PC-3 (cell line): ENCODE measurements at regions not wholly inside any gene's neighbourhood (a gene's known extent, or its start where the extent isn't known, plus 50 kb on each side); places are given as distances from the start of the nearest gene placed in this dataset.
"Not testable (repeated sequence)": the region's sequence is repeated elsewhere in the genome, so short reads cannot be mapped to it uniquely, and the experiment has no call there.

ENCODE experiments used
- ATAC-seq: fragments of 200-7000 bp; cut with Tn5 transposase; 2 replicates; pipeline ENCODE4 v1.9.1; 2020; ENCODE audit warnings: mild to moderate bottlenecking, moderate library complexity
- BruUV-seq: library from RNA; stranded (reverse); fragments of 400-500 nt; replicated peaks from 2 replicates; lab custom pipeline; 2021; lab: Mats Ljungman, UMichigan
- CTCF ChIA-PET: fragments of 300-600 bp; sonication (Branson Sonifier 250); formaldehyde crosslinking; loops from one replicate; lab custom pipeline; 2022; ENCODE audit warnings: antibody characterized with exemption; lab: Charles Lee
- POLR2A ChIA-PET: fragments of 300-600 bp; sonication (Branson Sonifier 250); formaldehyde crosslinking; loops from one replicate; lab custom pipeline; 2022; ENCODE audit warnings: antibody characterized with exemption; ENCODE audit not compliant: unreplicated experiment; lab: Charles Lee
- DNase-seq: peaks from one replicate; pipeline ENCODE4 v3.0.0-alpha.2; 2015
- H2AFZ ChIP-seq: fragments of 300-600 bp; sonication (generic); 2 replicates; pipeline ENCODE4 v1.6.0; 2016; ENCODE audit warnings: antibody characterized with exemption, low read length
- H3F3A ChIP-seq: fragments of 300-600 bp; sonication (generic); one replicate; pipeline ENCODE4 v1.6.0; 2017; ENCODE audit warnings: antibody characterized with exemption, low read length, control low read depth, mild to moderate bottlenecking; ENCODE audit not compliant: unreplicated experiment
- H3K27ac ChIP-seq: fragments of 300-600 bp; sonication (generic); 2 replicates; pipeline ENCODE4 v1.5.1; 2016; ENCODE audit warnings: mild to moderate bottlenecking, low read length
- H3K27me3 ChIP-seq: fragments of 300-600 bp; sonication (generic); 2 replicates; pipeline ENCODE4 v1.6.1; 2016; ENCODE audit warnings: low read length, mixed read lengths
- H3K36me3 ChIP-seq: fragments of 300-600 bp; sonication (generic); 2 replicates; pipeline ENCODE4 v1.6.1; 2016; ENCODE audit warnings: low read depth, mixed run types, low read length, mixed read lengths
- H3K4me1 ChIP-seq: fragments of 300-600 bp; sonication (generic); 2 replicates; pipeline ENCODE4 v1.5.1; 2016; ENCODE audit warnings: low read length; ENCODE audit not compliant: insufficient read depth
- H3K4me2 ChIP-seq: fragments of 300-600 bp; sonication (generic); 2 replicates; pipeline ENCODE4 v1.6.0; 2016; ENCODE audit warnings: low read length
- H3K4me3 ChIP-seq: fragments of 300-600 bp; sonication (generic); 2 replicates; pipeline ENCODE4 v1.5.1; 2016; ENCODE audit warnings: mild to moderate bottlenecking, low read length, mixed read lengths
- H3K79me2 ChIP-seq: fragments of 300-600 bp; sonication (generic); 2 replicates; pipeline ENCODE4 v1.6.1; 2017; ENCODE audit warnings: low read length, mixed read lengths
- H3K9ac ChIP-seq: fragments of 300-600 bp; sonication (generic); 2 replicates; pipeline ENCODE4 v1.6.0; 2016; ENCODE audit warnings: mild to moderate bottlenecking, low read length
- H3K9me2 ChIP-seq: fragments of 300-600 bp; sonication (generic); replicated peaks from 2 replicates; pipeline ENCODE4 v1.6.1; 2016; ENCODE audit warnings: mixed run types, low read length, mixed read lengths
- H3K9me3 ChIP-seq: fragments of 300-600 bp; sonication (generic); 2 replicates; pipeline ENCODE4 v1.6.1; 2016; ENCODE audit warnings: low read length, mixed read lengths
- H4K20me1 ChIP-seq: fragments of 300-600 bp; sonication (generic); 2 replicates; pipeline ENCODE4 v1.6.1; 2016; ENCODE audit warnings: low read length, mixed read lengths
- EZH2 ChIP-seq: fragments of 300-600 bp; sonication (generic); IDR thresholded peaks from one replicate; pipeline ENCODE4 v1.6.1; 2017; ENCODE audit warnings: antibody characterized with exemption, mild to moderate bottlenecking, low read length; ENCODE audit not compliant: unreplicated experiment
- EZH2phosphoT487 ChIP-seq: fragments of 300-600 bp; sonication (generic); IDR thresholded peaks from 2 replicates; pipeline ENCODE4 v1.6.1; 2018; ENCODE audit warnings: mild to moderate bottlenecking, antibody characterized with exemption, low read length, borderline replicate concordance
- intact Hi-C: fragments of 100-400 bp; cut with micrococcal nuclease; formaldehyde crosslinking; loops from 2 replicates; pipeline ENCODE4 v1.9.0; 2023
- TF ChIP-seq, protein P1 (sequence below): fragments of 300-600 bp; sonication (generic); conservative IDR thresholded peaks from 2 replicates; pipeline ENCODE4 v1.5.1; 2017; ENCODE audit warnings: antibody characterized with exemption, low read depth, mild to moderate bottlenecking, low read length

DNA sequence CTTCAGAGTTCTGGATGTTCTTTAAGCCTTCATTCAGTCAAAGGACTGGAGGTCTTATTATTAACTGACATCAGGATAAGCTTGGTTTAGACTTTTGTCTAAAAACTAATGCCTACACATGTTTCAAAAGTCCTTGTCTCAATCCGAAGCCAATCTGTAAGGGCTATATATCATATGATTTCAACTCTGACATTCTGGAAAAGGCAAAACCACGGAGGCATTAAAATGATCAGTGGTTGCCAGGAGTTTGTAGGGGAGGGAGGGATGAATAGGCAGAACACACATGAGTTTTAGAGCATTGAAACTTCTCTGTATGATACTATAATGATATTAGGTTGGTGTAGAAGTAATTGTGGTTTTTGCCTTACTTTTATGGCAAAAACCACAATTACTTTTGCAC, 1285.8 kb upstream of the CITED2 start:
- no peaks in the 10 kb centered on the region for H3K4me1 ChIP-seq
- H3K79me2 ChIP-seq, result no peaks in the 10 kb centered on the region
- no peak overlapping the region for H3K9ac ChIP-seq
- intact Hi-C loops, result no loop called here
- POLR2A ChIA-PET, result no interaction called here
- ATAC-seq (no peak), DNase-seq (no peak)
- H3K9me2 ChIP-seq, result no peaks in the 10 kb centered on the region
- no TSS peak for BruUV-seq
- no peaks in the 10 kb centered on the region for H4K20me1 ChIP-seq
- TF ChIP-seq EZH2 (no peak), EZH2phosphoT487 (no peak)
- TF ChIP-seq, protein P1, sequence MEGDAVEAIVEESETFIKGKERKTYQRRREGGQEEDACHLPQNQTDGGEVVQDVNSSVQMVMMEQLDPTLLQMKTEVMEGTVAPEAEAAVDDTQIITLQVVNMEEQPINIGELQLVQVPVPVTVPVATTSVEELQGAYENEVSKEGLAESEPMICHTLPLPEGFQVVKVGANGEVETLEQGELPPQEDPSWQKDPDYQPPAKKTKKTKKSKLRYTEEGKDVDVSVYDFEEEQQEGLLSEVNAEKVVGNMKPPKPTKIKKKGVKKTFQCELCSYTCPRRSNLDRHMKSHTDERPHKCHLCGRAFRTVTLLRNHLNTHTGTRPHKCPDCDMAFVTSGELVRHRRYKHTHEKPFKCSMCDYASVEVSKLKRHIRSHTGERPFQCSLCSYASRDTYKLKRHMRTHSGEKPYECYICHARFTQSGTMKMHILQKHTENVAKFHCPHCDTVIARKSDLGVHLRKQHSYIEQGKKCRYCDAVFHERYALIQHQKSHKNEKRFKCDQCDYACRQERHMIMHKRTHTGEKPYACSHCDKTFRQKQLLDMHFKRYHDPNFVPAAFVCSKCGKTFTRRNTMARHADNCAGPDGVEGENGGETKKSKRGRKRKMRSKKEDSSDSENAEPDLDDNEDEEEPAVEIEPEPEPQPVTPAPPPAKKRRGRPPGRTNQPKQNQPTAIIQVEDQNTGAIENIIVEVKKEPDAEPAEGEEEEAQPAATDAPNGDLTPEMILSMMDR, result no peak
- H3K27me3 ChIP-seq, result no peaks in the 10 kb centered on the region
- CTCF ChIA-PET, result no interaction called here
- no peak overlapping the region; the same call in 1 of the 2 replicates for H2AFZ ChIP-seq
- H3F3A ChIP-seq, result no peaks in the 10 kb centered on the region
- H3K9me3 ChIP-seq, result no peaks in the 10 kb centered on the region
- H3K27ac ChIP-seq, result no peak overlapping the region
- H3K36me3 ChIP-seq, result no peaks in the 10 kb centered on the region
- no peak overlapping the region for H3K4me2 ChIP-seq
- H3K4me3 ChIP-seq, result no peak overlapping the region

DNA sequence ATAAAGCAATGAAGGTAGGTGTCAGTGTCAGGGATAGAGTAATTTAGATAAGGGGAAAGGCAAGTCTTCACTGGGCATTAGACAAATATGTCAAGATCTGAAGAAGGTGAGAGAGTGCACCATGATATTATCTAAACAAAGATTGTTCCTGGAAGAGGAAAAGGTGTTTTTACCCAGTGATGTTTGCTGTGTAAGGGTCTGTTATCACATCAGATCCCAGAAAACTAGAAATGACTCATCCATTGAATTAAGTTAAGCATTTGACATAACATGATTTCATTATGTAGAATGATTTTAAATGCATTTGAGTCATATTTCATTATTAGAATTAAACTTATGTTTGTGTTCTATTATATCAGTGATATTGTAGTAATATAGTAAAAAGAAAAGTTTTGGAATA, 1279.5 kb upstream of the CITED2 start:
- H3K36me3 ChIP-seq, result no peaks in the 10 kb centered on the region
- no peak overlapping the region for H3K4me3 ChIP-seq
- TF ChIP-seq, protein P1, result no peak
- TF ChIP-seq EZH2 (no peak), EZH2phosphoT487 (no peak)
- intact Hi-C loops, result no loop called here
- ATAC-seq (no peak), DNase-seq (no peak)
- H3F3A ChIP-seq, result no peaks in the 10 kb centered on the region
- no TSS peak for BruUV-seq
- H3K9ac ChIP-seq, result no peak overlapping the region
- no peak overlapping the region for H3K27ac ChIP-seq
- ChIA-PET POLR2A (no interaction called here), CTCF (no interaction called here)
- H3K4me2 ChIP-seq, result no peak overlapping the region
- H3K9me2 ChIP-seq, result no peaks in the 10 kb centered on the region
- no peaks in the 10 kb centered on the region for H3K27me3 ChIP-seq
- no peaks in the 10 kb centered on the region for H3K4me1 ChIP-seq
- no peaks in the 10 kb centered on the region for H3K79me2 ChIP-seq
- H3K9me3 ChIP-seq, result no peaks in the 10 kb centered on the region
- no peaks in the 10 kb centered on the region for H4K20me1 ChIP-seq
- no peak overlapping the region for H2AFZ ChIP-seq

DNA sequence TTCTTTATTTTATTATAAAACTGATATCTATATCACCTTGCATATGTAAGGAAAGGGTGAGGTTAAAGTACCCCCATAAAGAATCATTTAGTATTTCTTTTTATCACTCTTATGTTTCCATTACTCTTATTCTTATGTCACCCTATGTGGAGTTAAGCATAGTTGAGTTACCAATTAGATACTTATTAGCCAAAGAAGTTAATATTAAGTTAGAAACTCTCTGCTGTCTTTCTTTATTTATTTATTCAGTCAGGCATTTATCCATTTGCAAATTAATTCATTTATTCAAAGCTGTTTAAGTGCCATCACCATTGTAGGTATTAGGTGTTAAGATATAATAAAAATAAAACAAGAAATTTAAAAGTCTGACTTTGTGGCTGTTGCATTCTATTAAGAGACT, 1279.1 kb upstream of the CITED2 start:
- no peaks in the 10 kb centered on the region for H3K9me3 ChIP-seq
- no peaks in the 10 kb centered on the region for H3K27me3 ChIP-seq
- ATAC-seq (no peak), DNase-seq (no peak)
- H3K9me2 ChIP-seq, result no peaks in the 10 kb centered on the region
- H3K4me1 ChIP-seq, result no peaks in the 10 kb centered on the region
- intact Hi-C loops, result no loop called here
- H3K79me2 ChIP-seq, result no peaks in the 10 kb centered on the region
- BruUV-seq, result no TSS peak
- no peak overlapping the region for H3K4me2 ChIP-seq
- POLR2A ChIA-PET, result no interaction called here
- no peaks in the 10 kb centered on the region for H3K36me3 ChIP-seq
- H3K27ac ChIP-seq, result no peak overlapping the region
- H3K4me3 ChIP-seq, result no peak overlapping the region
- H4K20me1 ChIP-seq, result no peaks in the 10 kb centered on the region
- no peaks in the 10 kb centered on the region for H3F3A ChIP-seq
- CTCF ChIA-PET, result no interaction called here
- H2AFZ ChIP-seq, result no peak overlapping the region
- TF ChIP-seq, protein P1, result no peak
- TF ChIP-seq EZH2, result no peak
- TF ChIP-seq EZH2phosphoT487, result no peak
- no peak overlapping the region for H3K9ac ChIP-seq

DNA sequence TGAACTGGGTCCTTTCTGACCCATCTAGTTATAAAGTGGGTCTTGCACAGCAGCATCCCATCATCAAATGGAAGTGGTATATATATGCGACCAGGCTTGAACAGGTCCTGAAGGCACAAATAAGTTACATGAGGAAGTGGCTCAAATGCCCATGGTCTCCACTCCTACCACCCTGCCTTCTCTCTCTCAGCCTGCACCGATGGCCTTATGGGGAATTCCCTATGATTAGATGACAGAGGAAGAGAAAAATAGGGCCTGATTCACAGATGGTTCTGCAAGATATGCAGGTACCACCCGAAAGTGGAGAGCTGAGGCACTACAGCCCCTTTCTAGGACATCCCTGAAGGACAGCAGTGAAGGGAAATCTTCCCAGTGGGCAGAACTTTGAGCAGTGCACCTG, 1275.1 kb upstream of the CITED2 start:
- H2AFZ ChIP-seq, H3K79me2 ChIP-seq, intact Hi-C loops, H3K4me3 ChIP-seq, DNase-seq, BruUV-seq, H3K9me3 ChIP-seq, H3K9ac ChIP-seq, H3K36me3 ChIP-seq, POLR2A ChIA-PET, H3K27ac ChIP-seq, ATAC-seq, H3K4me2 ChIP-seq, H4K20me1 ChIP-seq, H3K4me1 ChIP-seq, H3F3A ChIP-seq, H3K27me3 ChIP-seq, H3K9me2 ChIP-seq, CTCF ChIA-PET: not testable (repeated sequence)
